HL-60 (cell line): ENCODE measurements at regions not wholly inside any gene's neighbourhood (a gene's known extent, or its start where the extent isn't known, plus 50 kb on each side); places are given as distances from the start of the nearest gene placed in this dataset.

Source experiments
- DNase-seq, 2 experiments: peaks; one replicate each; pipeline ENCODE4 v3.0.0-alpha.2; 2010 to 2020; ENCODE audit warnings: low read depth in 1 of 2, low spot score in 1 of 2
- H3K27ac ChIP-seq: fragments of 250-450 bp; sonication (Bioruptor Pico); replicated peaks from 2 replicates; pipeline ENCODE4 v1.5.1; 2020; ENCODE audit warnings: mild to moderate bottlenecking, moderate library complexity
- H3K27me3 ChIP-seq: fragments of 250-450 bp; sonication (Bioruptor Pico); 2 replicates; pipeline ENCODE4 v1.5.1; 2021; ENCODE audit warnings: mild to moderate bottlenecking, moderate library complexity; ENCODE audit not compliant: insufficient read depth, poor library complexity, severe bottlenecking
- H3K4me3 ChIP-seq: replicated peaks from 2 replicates; pipeline ENCODE4 v1.5.1; 2011; ENCODE audit warnings: mild to moderate bottlenecking, control low read depth, low read length; ENCODE audit not compliant: insufficient read depth
- GABPA ChIP-seq: IDR thresholded peaks from 2 replicates; pipeline ENCODE4 v1.6.1; 2012; ENCODE audit warnings: low read depth
- POLR2AphosphoS5 ChIP-seq: IDR thresholded peaks from 2 replicates; pipeline ENCODE4 v1.6.1; 2012; ENCODE audit warnings: low read depth
- SPI1 ChIP-seq: IDR thresholded peaks from 2 replicates; pipeline ENCODE4 v1.6.1; 2012; ENCODE audit warnings: low read depth, mild to moderate bottlenecking, borderline replicate concordance
- TF ChIP-seq, protein P1 (sequence below): IDR thresholded peaks from one replicate; pipeline ENCODE4 v1.5.1; 2011; ENCODE audit warnings: low read length, control low read depth, inconsistent platforms; ENCODE audit not compliant: insufficient read depth
- TF ChIP-seq, protein P2 (sequence below): IDR thresholded peaks from 2 replicates; pipeline ENCODE4 v1.6.1; 2012; ENCODE audit warnings: low read depth; ENCODE audit not compliant: insufficient replicate concordance

DNA sequence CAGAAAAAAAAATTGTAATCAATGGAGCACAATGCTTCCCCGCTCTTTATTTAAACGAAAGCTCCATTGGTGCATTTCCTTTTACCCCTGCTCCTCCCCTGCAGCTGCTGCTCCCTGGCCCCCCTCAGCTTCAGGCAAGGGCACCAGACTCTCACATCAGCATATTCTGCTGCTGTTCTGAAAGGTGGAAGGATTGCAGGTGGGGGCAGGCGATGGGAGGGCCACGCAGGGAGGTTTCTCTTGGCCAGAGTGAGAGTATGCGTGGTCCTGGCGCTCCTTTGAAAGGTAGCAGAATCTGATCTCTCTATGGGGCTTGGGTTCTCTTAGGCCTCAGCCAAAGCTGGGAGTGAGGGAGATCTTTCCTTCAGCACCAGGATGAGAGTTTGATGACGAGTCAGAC, 240.9 kb upstream of the CADM1 start:
- Histone ChIP-seq H3K27me3 (no peaks in the 10 kb centered on the region), H3K27ac (no peak overlapping the region), H3K4me3 (no peak overlapping the region)
- TF ChIP-seq, protein P1, sequence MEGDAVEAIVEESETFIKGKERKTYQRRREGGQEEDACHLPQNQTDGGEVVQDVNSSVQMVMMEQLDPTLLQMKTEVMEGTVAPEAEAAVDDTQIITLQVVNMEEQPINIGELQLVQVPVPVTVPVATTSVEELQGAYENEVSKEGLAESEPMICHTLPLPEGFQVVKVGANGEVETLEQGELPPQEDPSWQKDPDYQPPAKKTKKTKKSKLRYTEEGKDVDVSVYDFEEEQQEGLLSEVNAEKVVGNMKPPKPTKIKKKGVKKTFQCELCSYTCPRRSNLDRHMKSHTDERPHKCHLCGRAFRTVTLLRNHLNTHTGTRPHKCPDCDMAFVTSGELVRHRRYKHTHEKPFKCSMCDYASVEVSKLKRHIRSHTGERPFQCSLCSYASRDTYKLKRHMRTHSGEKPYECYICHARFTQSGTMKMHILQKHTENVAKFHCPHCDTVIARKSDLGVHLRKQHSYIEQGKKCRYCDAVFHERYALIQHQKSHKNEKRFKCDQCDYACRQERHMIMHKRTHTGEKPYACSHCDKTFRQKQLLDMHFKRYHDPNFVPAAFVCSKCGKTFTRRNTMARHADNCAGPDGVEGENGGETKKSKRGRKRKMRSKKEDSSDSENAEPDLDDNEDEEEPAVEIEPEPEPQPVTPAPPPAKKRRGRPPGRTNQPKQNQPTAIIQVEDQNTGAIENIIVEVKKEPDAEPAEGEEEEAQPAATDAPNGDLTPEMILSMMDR, result no peak
- TF ChIP-seq, protein P2, sequence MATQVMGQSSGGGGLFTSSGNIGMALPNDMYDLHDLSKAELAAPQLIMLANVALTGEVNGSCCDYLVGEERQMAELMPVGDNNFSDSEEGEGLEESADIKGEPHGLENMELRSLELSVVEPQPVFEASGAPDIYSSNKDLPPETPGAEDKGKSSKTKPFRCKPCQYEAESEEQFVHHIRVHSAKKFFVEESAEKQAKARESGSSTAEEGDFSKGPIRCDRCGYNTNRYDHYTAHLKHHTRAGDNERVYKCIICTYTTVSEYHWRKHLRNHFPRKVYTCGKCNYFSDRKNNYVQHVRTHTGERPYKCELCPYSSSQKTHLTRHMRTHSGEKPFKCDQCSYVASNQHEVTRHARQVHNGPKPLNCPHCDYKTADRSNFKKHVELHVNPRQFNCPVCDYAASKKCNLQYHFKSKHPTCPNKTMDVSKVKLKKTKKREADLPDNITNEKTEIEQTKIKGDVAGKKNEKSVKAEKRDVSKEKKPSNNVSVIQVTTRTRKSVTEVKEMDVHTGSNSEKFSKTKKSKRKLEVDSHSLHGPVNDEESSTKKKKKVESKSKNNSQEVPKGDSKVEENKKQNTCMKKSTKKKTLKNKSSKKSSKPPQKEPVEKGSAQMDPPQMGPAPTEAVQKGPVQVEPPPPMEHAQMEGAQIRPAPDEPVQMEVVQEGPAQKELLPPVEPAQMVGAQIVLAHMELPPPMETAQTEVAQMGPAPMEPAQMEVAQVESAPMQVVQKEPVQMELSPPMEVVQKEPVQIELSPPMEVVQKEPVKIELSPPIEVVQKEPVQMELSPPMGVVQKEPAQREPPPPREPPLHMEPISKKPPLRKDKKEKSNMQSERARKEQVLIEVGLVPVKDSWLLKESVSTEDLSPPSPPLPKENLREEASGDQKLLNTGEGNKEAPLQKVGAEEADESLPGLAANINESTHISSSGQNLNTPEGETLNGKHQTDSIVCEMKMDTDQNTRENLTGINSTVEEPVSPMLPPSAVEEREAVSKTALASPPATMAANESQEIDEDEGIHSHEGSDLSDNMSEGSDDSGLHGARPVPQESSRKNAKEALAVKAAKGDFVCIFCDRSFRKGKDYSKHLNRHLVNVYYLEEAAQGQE, result no peak
- DNase-seq, result no peak

DNA sequence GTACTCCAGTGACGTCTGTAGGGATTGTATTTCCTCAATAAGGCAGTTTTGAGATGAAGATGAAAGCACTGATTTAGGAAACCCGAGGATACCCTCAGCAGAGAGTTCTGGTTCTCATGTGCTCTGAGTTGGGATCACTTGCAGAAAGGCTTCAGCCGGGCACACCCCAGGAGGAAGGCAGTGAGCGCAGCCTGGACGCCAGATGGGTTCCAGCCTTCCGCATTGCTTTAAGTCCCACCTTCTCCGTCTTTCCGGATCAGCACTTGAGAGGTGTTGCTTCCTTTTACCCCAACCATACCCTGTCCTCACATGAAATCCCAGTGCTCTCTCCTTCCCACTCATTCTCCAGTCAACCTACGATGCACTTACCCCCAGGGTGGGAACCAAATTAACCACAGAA, 239.5 kb upstream of the CADM1 start:
- H3K27me3 ChIP-seq, result no peaks in the 10 kb centered on the region
- no peak for DNase-seq
- TF ChIP-seq SPI1 (no peak), POLR2AphosphoS5 (no peak), GABPA (no peak)
- TF ChIP-seq, protein P1, result no peak
- TF ChIP-seq, protein P2, result no peak

DNA sequence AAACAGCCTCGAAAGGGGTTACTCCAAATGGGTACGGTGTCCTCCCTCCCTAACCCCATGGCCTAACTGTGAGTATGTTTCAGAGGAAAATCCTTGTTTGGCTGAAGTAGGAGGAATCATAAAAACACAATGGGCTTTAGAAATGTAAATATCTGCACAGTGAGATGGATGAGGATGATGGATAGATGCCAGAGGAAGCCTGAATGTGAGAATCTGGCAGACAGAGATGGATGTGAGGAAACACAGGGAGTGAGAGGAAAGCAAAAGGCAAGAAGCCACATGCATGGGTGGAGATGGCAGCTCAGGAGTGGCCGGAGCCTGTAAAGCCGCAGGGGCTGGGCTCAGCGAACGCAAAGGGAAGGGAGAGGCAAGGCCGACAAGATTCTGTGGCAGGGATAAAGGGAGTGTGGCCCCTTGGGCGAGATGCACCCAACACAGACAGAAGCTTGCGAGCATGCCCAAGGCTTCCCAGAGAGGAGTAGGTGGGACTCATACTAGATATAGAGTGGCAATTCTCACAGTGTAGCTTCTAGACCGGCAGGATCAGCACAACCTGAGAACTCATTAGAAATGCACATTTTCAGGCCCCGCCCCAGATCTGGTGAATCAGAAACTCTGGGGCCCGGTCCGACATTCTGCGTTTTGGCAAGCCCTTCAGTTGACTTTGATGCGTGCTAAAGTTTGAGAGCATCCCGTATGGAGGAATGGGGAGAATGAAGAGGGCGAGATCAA, 237.3 kb upstream of the CADM1 start:
- H3K27me3 ChIP-seq, result no peaks in the 10 kb centered on the region
- no peak for DNase-seq

More for the DNA sequence above, 239.5 kb upstream of the CADM1 start:
- no peak overlapping the region for H3K27ac ChIP-seq
- no peak overlapping the region for H3K4me3 ChIP-seq

More for the DNA sequence above, 237.3 kb upstream of the CADM1 start:
- TF ChIP-seq SPI1 (no peak), POLR2AphosphoS5 (no peak), GABPA (no peak)
- TF ChIP-seq, protein P2, result no peak
- TF ChIP-seq, protein P1, result no peak
- Histone ChIP-seq H3K4me3 (no peak overlapping the region), H3K27ac (no peak overlapping the region)
